HG03045 (cell line): ENCODE measurements at regions not wholly inside any gene's neighbourhood (a gene's known extent, or its start where the extent isn't known, plus 50 kb on each side); places are given as distances from the start of the nearest gene placed in this dataset.
"Not testable (repeated sequence)": the region's sequence is repeated elsewhere in the genome, so short reads cannot be mapped to it uniquely, and the experiment has no call there.

Experiments used
- ATAC-seq: cut with Tn5 transposase; IDR thresholded peaks from one replicate; pipeline ENCODE4 v1.9.1; 2021; ENCODE audit warnings: mild to moderate bottlenecking, moderate library complexity; ENCODE audit not compliant: unreplicated experiment

DNA sequence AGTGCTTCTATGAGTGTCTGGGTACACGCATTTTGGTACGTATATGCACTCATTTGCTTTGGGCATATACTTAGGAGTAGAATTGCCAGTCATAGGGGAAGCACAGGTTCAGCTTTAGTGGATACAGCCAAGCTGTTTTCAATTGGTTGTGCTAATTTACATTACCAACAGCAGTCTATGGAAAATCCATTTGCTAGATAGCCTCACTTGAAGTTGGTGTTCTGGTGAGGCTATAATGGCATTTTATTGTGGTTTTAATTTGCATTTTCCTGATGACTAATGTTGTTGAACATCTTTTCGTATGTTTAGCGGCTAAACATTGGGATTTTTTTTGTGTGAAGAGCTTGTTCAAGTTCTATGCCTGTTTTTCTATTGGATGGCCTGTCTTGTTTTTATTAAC lies 76.8 kb upstream of the ANKH start:
- no peak for ATAC-seq

GRCh38 chr5:14946815-14947620 lies 75.4 kb upstream of the ANKH start:
- peak; percentile 57 for ATAC-seq

DNA sequence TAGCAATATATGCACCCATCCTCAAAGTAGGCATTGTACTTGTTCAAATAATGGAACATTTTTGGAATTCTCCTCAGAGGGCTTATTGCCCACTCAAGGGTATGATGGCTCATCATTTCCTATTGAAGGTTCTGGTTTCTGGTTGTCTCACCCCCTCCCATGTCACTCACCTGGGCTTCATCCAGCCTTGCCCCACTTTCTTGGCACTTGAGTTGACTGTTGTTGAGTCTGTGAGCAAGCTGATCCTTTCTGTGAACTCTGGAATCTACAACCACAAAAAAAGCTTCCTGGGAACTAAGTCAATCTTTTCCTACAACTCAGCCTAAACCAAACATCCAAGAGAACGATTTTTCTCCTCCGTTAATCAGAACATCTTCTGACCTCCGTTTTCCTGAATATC lies 73.9 kb upstream of the ANKH start:
- no peak for ATAC-seq

- ATAC-seq, result no peak
Measured at GRCh38 chr5:14944996-14945395, 73.4 kb upstream of the ANKH start.

DNA sequence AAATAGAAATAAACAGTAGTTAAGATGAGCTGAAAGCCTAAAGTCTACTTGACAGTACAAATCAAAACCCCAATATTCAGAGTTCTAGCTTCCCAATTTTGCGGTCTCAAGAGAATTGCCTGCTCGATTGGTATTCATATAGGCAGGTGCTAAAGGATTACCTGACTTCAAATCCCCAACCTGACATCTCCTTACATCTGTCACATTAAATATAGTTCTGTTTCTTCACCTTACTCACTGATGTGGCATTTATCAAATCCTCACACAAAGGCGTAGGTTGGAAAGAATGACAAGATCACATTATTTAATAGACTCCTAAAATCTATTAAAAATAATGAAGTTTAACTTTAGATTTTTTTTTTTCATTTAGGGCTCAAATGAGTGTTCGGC lies 72.8 kb upstream of the ANKH start:
- ATAC-seq, result no peak

GRCh38 chr5:14942212-14942611 lies 70.6 kb upstream of the ANKH start:
- ATAC-seq, result no peak

GRCh38 chr5:14937254-14937653 lies 65.7 kb upstream of the ANKH start:
- ATAC-seq, result no peak

DNA sequence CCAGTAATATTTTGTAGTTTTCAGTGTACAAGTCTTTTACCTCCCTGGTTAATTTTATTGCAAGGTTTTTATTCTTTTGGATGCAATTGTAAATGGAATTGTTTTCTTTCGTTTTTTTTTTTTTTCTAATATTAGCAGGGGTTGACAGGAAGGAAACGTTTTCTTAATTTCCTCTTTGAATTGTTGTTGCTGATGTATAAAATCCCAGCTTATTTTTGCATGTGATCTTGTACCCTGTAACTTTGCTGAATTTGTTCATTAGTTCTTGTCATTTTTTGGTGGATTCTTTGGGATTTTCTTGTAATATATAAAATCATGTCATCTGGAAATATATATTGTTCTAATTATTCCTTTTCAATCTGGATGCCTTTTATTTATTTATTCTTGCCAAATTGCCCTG lies 65.0 kb upstream of the ANKH start:
- no peak for ATAC-seq

GRCh38 chr5:14935341-14935740 lies 63.8 kb upstream of the ANKH start:
- no peak for ATAC-seq

GRCh38 chr5:14932902-14933469 lies 61.4 kb upstream of the ANKH start:
- no peak for ATAC-seq

DNA sequence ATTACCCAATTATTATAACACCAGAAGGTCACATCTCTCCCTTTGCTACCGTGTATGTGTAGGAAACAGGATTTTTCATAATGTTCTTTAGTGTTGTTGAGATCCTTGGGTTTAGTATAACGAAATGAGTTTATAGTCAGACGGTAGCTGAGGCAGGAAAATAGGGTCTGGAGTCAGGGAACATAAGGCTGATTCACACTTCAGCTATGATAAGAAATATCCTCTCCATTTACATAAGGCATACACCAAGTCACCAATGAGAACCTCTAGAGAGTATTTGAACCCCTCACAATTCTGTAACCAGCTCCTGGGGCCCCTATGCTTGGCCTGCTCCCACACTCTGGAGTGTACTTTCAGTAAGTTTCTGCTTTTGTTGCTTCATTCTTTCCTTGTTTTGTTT lies 58.9 kb upstream of the ANKH start:
- no peak for ATAC-seq

- no peak for ATAC-seq
Measured at GRCh38 chr5:14929293-14930065, 57.9 kb upstream of the ANKH start.

DNA sequence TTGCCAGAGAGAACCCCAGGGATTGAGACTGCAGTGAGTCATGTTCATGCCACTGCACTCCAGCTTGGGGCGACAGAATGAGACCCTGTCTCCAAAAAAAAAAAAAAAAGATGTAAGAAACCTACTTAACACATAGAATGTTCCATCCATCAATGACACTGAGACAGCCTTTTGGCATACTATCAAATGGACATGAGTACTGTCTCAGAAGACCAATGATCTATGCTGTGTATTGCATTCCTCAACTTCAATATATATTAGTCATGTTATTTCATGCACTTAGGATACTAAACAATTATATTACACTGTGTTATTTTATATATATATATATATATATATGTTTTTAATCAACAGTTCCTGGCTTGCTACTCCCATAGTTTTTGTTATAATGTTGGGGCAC lies 57.1 kb upstream of the ANKH start:
- no peak for ATAC-seq

- ATAC-seq, result no peak
Measured at GRCh38 chr5:14925326-14925725, 53.7 kb upstream of the ANKH start.

GRCh38 chr5:14922952-14923351 lies 51.4 kb upstream of the ANKH start:
- ATAC-seq, result not testable (repeated sequence)

GRCh38 chr5:14922456-14922855 lies 50.9 kb upstream of the ANKH start:
- ATAC-seq, result no peak
